NCI-H524 (cell line): ENCODE measurements at regions not wholly inside any gene's neighbourhood (a gene's known extent, or its start where the extent isn't known, plus 50 kb on each side); places are given as distances from the start of the nearest gene placed in this dataset.
"Not testable (repeated sequence)": the region's sequence is repeated elsewhere in the genome, so short reads cannot be mapped to it uniquely, and the experiment has no call there.

Experiments used
- DNase-seq, 2 experiments: peaks; one replicate each; lab custom pipeline; 2025; lab: John Stamatoyannopoulos, UW

DNA sequence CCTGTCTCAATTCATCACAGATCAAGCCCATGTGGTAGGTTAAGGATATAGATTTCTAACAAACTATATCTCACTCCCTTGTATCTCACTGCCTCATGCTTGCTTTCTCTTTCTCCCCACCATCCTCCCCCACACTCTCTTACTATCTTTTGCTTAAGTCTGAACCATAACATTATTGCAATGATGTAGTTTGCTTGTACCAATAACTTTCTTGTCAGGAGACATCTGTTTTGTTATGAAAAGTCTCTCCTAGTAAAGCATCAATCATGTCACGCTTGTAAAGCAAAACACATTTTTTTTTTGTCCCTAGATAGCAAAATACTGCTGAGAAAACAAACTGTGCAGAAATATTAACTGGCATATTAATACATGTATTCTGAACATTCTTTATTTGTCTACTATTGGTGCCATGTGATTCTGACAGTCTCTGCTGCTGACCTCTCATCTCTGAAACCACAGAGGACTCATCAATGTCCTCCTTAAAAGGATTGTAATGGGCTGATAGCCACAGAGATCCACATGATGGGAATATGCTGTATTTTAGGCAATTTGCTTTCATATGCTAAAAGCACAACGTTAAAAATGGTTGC lies 217.5 kb downstream of the VEGFC start:
- no peak for DNase-seq

- DNase-seq, result no peak
Measured at GRCh38 chr4:176579226-176579625, 213.5 kb downstream of the VEGFC start.

DNA sequence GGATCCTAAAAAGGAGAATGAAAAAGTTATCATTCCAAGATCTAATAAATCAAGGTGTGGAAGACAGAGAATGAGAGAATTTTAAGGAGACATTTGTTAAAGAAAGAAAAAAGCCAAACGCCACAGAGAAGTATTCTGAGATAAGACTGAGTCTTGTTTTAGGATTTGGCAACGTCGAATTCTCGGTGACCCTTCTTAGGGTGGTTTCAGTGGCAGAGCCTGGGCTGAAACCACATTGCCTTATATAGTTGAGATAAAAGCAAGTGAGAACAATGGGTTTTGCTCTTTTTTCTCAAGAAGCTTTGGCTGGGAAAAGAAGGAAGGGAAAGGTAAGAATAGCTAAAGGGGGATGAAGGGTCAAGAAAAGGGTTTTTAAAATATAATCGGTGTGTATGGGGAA lies 209.4 kb downstream of the VEGFC start:
- no peak for DNase-seq

DNA sequence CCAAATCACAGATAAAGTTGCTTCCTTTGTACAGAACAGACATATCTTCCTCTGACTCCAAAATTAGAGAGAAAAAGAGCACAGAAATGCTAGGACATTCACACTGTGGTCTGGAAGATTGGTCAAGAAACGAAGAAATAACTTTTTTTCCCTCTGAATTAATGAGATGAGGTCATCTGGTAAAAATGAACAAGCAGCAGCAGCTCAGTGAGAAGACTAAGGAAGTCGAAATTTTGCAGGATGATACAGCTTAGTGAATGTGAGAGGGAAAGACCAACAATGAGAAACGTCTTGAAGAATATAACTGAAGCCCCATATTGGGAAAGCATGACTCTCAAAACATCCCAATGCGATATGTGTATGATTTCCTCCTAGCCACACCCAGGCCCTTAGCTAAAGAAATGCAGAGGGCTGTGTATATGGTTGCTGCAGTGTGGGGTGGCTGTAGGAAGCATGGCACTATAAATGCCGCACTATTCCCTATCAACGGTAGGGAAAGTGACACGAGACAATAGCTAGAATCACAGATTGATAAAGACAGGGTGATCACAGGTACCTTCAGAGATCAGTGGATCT lies 208.6 kb downstream of the VEGFC start:
- DNase-seq, result no peak

DNA sequence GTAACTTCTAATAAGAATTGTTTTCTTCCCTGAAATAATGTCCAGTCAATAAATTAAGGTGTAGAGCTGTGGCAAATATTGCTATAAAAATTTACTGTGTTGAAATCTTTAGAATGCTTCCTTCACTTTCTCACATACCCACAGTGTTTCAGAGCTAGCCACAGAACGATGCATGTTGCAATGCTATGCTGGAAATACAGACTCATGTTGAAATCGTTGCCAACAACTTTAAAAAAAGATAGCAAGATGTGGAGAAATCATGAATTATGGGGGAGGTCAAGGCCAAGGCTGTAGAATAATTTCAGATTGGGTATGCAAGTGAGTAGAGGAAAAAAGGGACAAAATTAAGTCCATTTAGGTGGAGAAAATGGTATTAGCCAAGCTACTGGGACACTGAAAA lies 204.8 kb downstream of the VEGFC start:
- DNase-seq, result no peak

GRCh38 chr4:176588436-176588835 lies 204.3 kb downstream of the VEGFC start:
- no peak for DNase-seq

GRCh38 chr4:176592976-176593670 lies 199.6 kb downstream of the VEGFC start:
- DNase-seq, result no peak

DNA sequence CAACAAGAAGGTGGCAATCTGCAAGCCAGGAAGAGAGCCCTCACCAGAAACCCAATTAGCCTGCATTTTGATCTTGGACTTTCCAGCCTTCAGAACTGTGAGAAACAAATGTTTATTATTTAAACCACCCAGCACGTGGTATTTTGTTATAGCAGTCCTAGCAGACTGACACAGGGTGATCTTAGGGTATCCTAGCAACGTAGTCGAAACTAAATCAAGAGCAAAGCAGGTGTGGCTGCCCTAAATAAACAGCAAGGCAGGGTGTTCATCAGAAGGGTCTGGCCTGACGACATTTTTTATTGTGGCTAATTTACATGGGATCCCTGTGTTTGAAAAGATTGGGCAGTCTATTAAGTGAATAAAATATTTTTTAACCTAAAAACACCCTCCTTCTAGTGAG lies 198.8 kb downstream of the VEGFC start:
- no peak for DNase-seq

GRCh38 chr4:176595257-176595656 lies 197.5 kb downstream of the VEGFC start:
- DNase-seq, result no peak

DNA sequence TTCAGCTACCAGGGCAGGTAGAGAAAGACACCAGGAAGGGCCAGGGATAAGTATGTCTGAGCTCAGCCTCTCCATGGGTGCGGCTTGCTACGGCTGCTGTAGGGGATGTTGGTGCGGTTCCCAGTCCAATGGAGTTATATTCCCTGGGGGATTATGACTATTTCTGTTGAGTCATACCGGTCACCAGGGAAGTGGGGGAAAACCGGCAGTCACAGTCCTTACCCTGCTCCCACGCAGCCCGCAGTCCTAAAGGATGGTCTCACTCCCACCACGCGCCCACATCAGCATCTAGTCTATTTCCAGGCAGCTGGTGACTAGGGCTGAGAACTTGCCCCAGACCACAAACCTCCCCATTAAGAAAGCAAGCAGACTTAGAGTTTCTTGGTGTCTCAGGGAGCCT lies 191.6 kb downstream of the VEGFC start:
- DNase-seq, result no peak

GRCh38 chr4:176607807-176608206 lies 184.9 kb downstream of the VEGFC start:
- DNase-seq, result no peak

GRCh38 chr4:176608346-176608745 lies 184.4 kb downstream of the VEGFC start:
- DNase-seq, result no peak

- no peak for DNase-seq
Measured at GRCh38 chr4:176610594-176610993, 182.1 kb downstream of the VEGFC start.

DNA sequence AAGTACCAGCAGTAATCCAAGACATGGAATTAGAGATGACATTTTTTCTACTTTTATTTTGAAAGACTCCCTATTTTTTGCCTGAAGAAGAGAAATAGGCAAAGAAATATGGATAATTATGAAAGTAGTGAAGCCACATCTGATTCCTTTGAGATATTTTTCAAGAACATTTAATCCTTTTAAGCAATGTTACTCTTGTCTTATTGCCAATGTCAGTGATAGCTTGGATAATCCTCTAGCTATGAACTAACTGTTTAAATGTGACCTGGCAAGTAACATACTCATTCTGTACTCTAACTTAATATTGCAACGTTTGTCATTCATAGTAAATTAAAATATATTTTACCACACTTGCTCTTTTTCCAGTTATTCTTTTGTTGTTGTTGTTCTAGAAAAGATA lies 181.3 kb downstream of the VEGFC start:
- no peak for DNase-seq

GRCh38 chr4:176611951-176612350 lies 180.8 kb downstream of the VEGFC start:
- DNase-seq, result no peak

DNA sequence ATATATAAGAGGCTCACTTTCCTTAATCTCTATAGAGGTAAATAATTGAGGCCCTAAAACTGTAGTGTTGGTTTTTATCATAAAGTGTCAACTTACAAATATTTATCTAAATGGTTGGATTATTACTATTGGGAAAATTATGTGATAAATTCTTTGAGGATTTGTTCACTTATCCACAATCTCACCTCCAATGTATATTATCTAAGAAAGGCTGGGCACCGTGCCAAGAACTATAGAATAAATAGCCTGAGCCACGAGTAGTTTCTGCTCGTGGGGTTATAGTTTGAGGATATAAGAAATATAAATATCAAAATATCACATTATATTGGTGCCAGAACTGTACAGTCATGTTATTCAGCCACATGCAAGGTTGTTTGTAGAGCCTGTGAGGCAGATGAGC lies 177.9 kb downstream of the VEGFC start:
- DNase-seq, result no peak

DNA sequence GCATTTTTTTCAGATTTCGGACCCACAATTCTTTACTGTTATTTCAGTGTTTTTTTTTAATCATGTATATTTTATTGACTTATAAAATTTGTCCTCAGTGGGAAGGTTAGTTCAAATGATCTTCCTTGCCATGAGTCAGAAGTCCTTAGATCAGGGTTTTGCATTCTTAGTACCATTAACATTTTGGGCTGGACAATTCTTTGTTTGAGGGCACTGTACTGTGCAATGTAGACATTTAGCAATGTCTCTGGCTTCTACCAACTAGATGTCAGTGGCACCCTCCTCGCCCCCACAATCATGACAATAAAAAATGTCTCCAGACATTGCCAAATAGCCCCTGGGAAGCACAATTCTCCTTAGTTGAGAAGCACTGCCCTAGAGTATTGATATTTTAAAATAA lies 176.6 kb downstream of the VEGFC start:
- DNase-seq, result no peak

DNA sequence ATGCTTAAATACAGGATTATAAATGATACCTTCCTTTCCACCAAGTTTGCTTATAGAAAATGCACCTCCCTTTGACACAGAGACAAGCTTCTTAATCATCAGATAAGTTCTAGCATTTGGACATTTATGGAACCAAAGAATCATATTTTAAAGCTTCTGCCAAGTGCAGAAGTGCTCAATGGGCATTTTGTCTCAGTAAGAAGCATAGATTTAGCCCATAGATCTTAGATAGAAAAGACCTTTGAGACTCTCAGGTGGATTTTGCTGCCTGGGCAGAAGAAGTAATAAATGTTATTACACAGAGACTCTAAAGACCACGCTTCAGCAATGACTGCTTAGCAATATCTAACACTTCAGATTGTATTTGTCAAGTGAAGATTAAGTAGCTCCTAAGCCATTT lies 174.6 kb downstream of the VEGFC start:
- no peak for DNase-seq

DNA sequence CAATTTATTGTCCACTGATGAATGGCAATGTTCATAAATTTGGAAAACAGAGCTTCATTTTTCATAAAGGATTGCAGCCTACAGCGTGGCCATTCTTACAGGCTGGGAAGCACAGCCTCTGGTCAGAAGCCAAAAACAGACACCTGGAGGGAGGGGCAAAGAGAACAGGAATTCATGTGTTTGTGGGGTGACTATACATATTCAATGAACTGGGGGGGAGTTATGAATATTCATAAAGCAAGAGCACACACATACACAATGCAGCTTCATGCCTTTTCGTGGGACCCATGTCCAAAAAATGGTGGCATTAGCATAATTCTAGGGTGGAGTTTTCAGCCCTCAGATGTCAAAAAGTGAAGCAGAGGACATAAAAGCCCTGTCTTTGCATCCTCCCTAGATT lies 173.3 kb downstream of the VEGFC start:
- no peak for DNase-seq

GRCh38 chr4:176622251-176622948 lies 170.3 kb downstream of the VEGFC start:
- no peak for DNase-seq

- not testable (repeated sequence) for DNase-seq
Measured at GRCh38 chr4:176624983-176625610, 167.6 kb downstream of the VEGFC start.

- DNase-seq, result no peak
Measured at GRCh38 chr4:176627916-176628315, 164.8 kb downstream of the VEGFC start.

DNA sequence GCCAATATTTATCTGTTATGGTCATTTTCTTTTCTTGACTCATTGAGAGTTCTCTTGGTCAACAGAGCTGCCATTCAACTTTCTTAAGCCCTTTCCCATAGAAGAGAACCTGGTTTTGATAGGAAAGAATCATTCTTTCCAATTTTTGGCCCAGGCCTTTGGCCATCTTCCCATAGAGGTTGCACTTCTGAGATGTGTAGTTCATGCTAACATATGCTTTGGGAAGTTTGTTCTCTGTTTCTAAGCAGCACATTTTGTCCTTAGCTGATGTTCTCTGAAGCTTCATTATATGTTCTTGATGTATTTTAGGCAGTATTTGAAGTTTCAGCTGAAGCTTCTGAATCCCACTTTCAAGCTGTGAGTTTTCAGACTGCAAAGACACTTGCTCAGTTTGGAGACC lies 161.1 kb downstream of the VEGFC start:
- no peak for DNase-seq
